Esophagus mucosa (tissue), 1 donor: ENCODE measurements at regions not wholly inside any gene's neighbourhood (a gene's known extent, or its start where the extent isn't known, plus 50 kb on each side); places are given as distances from the start of the nearest gene placed in this dataset.
A peak's percentile ranks its signal among the peaks of the same experiment; 100 is the strongest.

Experiments
- ATAC-seq: fragments of 200-7000 bp; cut with Tn5 transposase; one replicate; pipeline ENCODE4 v1.9.1; 2020
- donor health status: DM: yes; HTN: yes; CAD: no.

DNA sequence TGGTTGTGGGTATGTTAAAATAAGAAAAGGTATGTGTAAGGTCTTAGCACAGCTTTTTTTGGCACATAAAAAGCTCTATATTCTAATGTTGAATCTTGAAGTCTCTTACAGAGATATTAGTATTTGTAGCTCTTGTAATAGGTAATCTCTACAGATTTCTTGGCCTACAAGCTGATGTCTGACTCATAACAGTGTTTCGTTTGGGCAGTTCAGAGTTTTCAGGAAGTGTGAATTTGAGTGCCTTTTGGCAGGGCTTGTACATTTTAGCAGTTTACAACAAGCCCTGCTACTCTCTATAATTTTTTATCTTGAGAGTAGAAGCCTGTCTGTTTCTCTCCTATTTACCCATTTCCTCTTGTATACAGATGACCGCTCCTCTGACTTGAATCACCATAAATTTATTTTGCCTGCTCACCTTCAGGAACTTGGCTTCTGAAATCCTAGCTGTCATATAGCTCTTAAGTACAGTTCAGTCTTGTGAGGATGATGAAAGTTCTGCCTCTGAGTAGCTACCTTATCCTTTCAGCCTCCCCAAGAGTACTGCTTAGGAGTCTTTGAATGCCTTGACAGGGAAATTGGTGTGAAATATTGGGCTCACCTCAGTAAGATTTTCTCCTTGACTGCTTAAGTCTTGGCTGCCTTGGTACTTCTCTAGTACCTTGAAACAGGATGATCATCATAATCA is 419.9 kb upstream of the RARB start:
- peak; percentile 82 for ATAC-seq

- no peak for ATAC-seq
Measured at GRCh38 chr3:25009665-25010064, 418.4 kb upstream of the RARB start.

DNA sequence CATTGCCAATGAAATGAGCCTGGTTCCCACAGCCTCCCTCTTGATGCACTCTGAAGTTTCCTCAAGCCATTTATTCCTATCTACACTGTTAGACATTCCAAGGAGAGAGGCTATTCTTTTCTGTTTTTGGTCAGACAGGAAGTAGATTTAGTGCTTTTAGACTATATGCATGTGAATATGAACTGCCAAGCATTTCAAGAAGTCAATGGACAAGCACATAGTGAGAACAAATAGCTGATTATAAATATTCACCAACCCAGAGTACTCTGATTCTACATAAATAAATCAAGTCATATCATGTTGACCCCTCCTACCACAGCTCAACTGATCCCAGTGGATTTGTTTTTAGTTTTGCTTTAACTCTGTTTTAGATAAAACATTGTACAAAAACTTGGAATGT is 412.5 kb upstream of the RARB start:
- no peak for ATAC-seq

- ATAC-seq = no peak
Measured at GRCh38 chr3:25018909-25019308, 409.2 kb upstream of the RARB start.

DNA sequence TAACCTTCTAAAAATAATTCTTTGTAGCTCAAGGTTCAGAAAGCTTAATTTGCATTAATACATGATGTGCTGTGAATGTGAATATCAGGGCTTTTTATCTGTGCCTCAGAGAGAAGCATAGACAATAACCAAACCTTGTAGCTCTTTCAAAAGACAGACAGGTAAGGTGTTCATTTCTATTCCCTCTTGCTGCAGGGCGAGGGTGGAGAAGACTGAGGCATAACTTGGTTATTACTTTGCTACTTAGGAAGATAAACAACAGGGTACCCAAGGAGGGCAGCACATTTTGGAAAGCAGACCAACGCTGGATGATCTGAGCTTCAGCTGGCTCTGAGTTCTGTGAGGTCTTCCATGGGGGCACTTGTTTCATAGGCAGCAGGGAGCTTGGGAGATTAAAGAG is 408.6 kb upstream of the RARB start:
- ATAC-seq = no peak

- ATAC-seq = peak; percentile 35
Measured at GRCh38 chr3:25021816-25022215, 406.2 kb upstream of the RARB start.

DNA sequence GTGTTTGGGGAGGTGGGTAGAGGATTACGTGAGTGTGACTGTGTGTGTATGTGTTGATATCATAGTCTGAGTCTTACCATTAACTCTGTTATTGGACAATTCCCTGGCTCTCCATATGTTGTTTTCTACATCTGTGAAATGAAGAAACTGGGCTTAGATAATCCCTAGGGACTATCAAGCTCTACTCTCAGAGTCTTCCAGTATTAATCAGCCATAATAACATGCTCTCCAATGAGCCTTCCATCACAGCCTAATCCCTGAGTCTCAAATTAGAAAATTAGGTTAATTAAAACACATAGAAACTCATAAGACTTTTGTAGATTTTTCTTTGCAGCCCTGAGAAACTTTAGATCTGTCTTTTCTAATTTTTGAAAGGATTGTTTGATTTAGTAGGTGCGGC is 404.2 kb upstream of the RARB start:
- no peak for ATAC-seq

GRCh38 chr3:25025236-25025635 is 402.8 kb upstream of the RARB start:
- ATAC-seq = no peak

DNA sequence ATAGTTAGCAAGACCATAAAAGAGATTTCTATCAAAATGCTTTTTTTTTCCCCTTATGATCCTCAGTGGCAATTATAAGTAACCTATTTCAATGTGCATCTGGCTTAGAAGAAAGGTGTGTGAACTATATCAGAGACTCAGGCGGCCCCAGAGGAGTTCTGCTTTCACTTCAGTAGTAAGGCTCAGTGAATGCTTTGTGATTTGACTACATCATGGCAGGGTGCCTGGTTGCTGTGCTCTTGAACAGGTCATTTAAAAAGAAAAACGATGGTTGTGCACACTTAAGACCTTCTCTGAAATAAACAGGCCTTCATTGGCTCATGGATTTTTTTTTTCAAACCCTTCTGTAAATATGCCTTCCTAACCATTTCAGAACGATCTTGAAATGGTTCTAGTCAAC is 400.4 kb upstream of the RARB start:
- no peak for ATAC-seq

- no peak for ATAC-seq
Measured at GRCh38 chr3:25029820-25030219, 398.2 kb upstream of the RARB start.

DNA sequence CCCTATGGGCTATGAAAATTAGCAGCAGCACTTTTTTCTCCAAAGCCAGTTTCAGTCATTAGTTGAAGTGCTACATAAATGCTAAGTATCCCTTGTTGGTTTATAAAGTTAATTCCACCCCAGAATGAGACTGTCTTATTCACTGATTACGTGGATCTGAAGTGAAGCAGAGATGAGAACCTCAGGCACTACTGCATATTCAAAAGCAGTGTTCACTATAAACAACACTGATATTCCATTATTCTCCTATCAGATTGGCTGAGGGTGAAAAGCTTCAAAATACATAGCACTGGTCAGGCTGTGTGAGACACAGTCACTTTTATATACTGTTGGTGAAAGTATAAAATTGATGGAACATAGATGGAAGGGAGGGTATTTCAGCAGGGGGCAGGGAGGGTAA is 395.7 kb upstream of the RARB start:
- no peak for ATAC-seq

GRCh38 chr3:25033407-25034029 is 394.5 kb upstream of the RARB start:
- ATAC-seq = peak; percentile 48

DNA sequence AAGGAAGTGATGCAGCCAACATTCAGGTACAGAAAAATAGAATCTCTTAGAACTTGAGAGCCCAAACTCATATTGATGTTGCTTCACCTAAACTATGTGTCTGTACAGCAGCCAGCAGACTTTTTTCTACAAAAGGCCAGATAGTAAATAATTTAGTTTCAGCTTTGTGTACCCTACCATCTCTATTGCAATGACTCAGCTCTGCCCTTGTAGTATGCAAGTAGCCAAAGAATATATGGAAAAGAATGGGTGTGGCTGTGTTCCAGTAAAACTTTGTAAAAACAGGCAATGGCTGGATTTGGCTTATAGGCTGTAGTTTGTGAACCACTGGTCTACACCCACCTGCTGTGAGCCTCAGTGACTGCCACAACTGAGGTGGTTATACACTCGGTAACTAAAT is 392.5 kb upstream of the RARB start:
- peak; percentile 17 for ATAC-seq

DNA sequence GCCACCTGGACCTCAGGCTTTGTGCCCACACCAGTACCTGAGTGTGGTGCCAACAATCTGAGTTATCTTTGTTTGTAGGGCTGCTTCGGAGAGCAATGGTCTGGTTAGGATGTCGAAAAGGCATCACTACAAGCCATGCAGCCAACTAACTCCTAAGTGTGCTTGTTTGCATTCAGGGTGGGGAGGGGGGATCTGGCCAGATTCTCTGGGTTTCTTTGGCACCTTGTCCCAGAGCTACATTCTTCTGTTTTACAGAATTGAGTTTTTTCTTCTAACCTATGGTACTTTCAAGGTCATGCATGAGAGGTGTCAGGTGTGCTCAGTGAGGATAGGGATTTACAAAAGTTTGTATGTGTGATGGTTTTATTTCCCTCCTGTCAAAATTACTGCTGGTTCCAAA is 391.4 kb upstream of the RARB start:
- no peak for ATAC-seq

DNA sequence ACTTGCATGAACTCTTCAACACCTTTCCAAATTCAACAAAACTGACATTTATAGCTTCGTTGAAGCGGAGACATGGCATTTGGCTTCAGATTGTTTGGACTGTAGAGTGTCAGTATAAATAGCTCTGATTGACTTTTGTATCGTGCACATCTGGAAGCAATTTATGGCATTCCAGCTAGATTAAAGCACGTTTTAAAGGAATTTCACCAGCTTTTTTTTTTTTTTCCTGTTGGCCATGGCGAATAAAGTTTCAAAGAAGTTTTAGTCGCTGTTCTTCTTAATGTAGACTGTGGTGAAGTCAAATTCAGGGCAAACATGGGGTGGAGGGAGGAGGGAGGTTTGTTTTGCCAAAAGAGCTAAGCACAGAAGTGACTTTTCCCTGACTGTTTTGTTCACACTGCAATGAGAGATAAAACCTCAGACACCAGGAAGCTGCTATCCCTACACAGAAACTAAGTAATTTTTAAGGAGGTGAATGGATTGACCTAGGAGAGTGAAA is 391.0 kb upstream of the RARB start:
- ATAC-seq = no peak

DNA sequence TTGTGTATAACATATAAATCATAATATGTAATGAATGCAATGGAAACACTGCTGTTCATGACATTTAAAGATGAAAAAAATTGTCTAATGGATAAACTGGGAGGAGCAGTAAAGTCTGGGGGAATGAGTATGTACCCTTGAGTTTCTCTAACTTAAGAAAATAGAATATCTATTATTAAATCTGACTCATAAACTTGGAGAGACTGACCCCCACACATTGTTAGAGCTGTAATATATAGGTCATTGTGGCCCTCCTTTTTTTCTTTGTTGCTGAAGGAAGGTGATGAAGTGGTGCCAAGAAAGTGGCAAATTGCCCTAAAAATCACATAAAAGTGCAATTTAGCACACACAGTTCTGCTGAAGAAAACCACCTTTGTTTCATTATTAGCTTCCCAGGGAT is 389.8 kb upstream of the RARB start:
- no peak for ATAC-seq

DNA sequence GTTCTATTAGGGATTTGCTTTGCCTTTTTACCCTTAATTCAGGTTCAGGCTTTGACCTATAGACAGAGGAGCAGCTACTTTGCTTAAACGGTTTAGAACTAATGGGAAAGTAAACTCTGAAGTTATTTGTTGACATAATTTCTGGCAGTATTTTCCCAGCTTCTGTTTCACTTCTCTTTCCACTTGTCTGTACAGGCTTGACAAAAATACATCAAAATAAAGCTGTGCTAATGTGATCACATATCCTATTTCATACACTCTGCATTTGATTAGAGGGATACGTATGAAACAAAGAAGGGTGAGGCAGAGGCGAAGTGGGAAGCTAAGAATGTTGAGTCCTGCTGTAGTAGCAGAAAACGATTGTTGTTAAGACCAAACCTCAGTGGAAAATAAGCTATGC is 389.1 kb upstream of the RARB start:
- peak; percentile 50 for ATAC-seq

DNA sequence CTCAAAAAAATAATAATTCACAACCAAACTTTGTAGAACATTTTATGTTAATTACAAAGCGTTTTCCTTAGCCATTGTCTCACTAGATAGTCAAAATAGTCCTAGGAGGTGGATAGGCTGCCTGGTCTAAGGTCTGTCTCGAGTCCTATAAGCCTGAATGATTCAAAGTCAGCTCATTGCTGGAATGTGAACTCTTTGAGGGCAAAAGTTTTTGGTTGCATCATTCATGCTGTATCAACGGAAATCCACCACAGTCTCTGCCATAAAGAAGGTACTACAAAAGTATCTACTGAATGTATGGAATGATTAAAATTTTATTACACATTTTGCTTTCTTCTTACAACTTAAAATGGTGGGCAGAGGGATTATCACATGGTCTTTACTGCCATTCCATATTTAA is 387.3 kb upstream of the RARB start:
- no peak for ATAC-seq

- no peak for ATAC-seq
Measured at GRCh38 chr3:25041871-25042584, 386.0 kb upstream of the RARB start.

DNA sequence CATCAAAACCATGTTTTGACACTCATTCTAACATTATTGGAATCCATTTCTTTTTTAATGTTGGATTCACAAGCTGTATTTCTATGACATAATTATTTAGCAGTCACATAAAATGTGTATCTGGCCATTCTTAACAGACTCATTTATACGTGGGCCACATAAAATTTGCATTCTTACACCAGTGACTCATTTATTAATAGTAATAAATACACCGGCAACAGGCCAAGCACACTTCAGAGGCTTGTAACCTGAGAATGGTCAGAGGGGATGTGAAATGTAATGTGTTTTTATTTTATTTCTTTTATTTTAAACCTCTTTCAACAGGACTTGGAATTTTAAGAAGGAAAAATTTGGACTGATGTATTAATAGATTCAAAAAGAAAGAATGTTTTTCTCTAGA is 384.9 kb upstream of the RARB start:
- ATAC-seq = no peak

DNA sequence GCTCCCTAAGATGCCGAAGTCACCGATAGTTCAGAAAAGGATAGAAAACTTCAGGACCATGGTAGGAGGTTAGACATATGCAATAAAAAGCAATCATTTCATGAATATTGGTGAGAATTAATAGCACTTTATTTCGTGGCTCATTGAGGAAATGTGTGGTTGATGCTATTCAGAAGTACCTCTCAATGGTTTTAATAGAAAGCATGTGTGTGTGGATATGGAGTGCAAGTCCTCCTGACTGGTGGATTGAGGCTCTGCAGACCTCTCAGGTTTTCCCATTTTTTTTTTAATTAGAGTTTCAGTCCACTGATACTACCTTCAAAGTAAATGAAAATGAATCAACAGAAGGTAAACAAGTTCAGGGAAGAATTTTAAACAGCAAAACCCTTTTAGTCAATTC is 384.3 kb upstream of the RARB start:
- ATAC-seq = no peak

DNA sequence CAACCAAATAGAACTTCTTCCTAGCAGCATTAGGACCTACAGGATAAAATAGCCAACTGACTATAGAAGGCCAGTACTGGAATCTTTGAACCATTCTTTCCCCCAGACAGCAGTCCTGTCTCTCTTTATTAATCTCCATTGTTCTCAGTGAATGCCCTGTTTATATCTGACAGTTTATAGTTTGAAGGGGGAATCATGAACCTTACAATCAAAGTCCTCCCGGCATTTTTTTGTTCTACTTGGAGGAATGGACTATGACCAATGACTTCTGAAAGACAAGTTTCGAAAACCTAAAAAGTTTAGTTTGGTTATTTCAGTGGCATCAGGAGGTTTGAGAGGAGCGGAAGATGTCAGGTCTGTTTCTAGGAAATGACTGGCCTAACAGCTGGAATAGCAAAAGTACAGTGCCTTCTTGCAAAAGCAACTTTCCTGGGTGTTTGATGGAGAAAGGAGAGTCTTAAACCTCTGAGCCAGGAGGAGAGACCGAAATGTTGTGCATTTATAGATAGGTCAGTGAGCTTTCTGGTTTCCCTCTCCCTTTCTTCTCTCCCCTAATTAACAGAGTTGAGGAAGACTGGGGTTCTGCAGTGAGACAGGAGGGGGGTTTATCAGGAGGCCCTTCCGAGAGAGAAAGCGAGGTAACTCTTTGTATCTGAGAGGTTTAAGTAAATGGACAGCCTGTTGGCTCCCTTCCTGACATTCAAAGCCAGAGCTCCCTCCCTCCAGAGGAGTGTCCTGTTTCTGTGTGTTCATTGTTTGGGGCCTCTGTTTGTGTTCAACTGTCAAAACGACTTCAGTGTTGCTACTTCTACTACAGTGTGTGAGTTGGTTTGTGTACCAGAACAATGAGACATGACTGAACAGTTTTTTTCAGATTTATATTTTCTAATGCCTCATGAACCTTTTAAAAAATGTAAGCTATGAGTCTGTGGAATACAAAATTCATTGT is 383.0 kb upstream of the RARB start:
- ATAC-seq = no peak
